ENCODE measurements at regions not wholly inside any gene's neighbourhood (a gene's known extent, or its start where the extent isn't known, plus 50 kb on each side); places are given as distances from the start of the nearest gene placed in this dataset.

- in situ Hi-C loops (cut with MboI) = no loop called here
- BruUV-seq (replicated peaks) = no TSS peak
- 0% methylated on average over 2 of the region's 2 CpGs for WGBS (ENCODE audit: insufficient coverage, low coverage, missing lambda C conversion rate)
- no peaks in the 10 kb centered on the region for H3K4me1 ChIP-seq (replicated peaks in 1 of 2; ENCODE audit: control insufficient read depth in 2 of 2, insufficient read depth in 2 of 2, low read length in 2 of 2)
- ChIA-PET CTCF (ENCODE audit: low intra/inter-chr PET ratio) (no interaction called here), POLR2A (interaction anchor here (1.2 to 1.4 kb wide), 2 partner anchors 8 to 11 kb away, joined by 4 read pairs; no protein-coding TSS in a partner anchor)
- no peaks in the 10 kb centered on the region for H3K27me3 ChIP-seq (ENCODE audit: control insufficient read depth in 2 of 2, insufficient read depth in 2 of 2, low read length in 2 of 2)
- no peaks in the 10 kb centered on the region for H4K20me1 ChIP-seq (replicated peaks; ENCODE audit: control insufficient read depth, insufficient read depth, low read length)
- TF ChIP-seq ZZZ3 (IDR thresholded peaks at IDR 0.05) = no peak
- DNase-seq (ENCODE audit: extremely low read depth in 1 of 4, low spot score in 3 of 4) (no peak), FAIRE-seq (no peak), ATAC-seq (no peak)
- intact Hi-C loops (cut with micrococcal nuclease) = loop anchor here (5.0 kb wide), 1 partner anchor 41 kb away; no protein-coding TSS in a partner anchor
- H3K27ac ChIP-seq (ENCODE audit: extremely low read depth, low read depth, low read length) = no peak overlapping the region
- H3K79me2 ChIP-seq (ENCODE audit: control insufficient read depth, insufficient read depth, low read length) = no peaks in the 10 kb centered on the region
- peaks cover 3% of the 10 kb centered on the region; the same call in 1 of the 2 replicates for H3K9me3 ChIP-seq (replicated peaks; ENCODE audit: control insufficient read depth, insufficient read depth, low read depth, low read length)
- H3K9me1 ChIP-seq (ENCODE audit: control insufficient read depth, insufficient read depth, low read length) = no peaks in the 10 kb centered on the region
- no peak overlapping the region for H2AFZ ChIP-seq (ENCODE audit: low read depth, low read length)
- no peak overlapping the region for H3K4me3 ChIP-seq
- H3K4me2 ChIP-seq (ENCODE audit: insufficient read depth, low read length) = no peak overlapping the region
- H3K9ac ChIP-seq (ENCODE audit: insufficient read depth in 1 of 2, low read depth in 2 of 2, low read length in 2 of 2) = no peak overlapping the region
- H3K36me3 ChIP-seq (ENCODE audit: control insufficient read depth, insufficient read depth, low read length) = no peaks in the 10 kb centered on the region
Observed at GRCh38 chr13:91238036-91238435, 109.5 kb upstream of the MIR17HG start.

- Histone ChIP-seq H3K27ac (ENCODE audit: extremely low read depth, low read depth, low read length) (no peak overlapping the region), H3K9ac (ENCODE audit: insufficient read depth in 1 of 2, low read depth in 2 of 2, low read length in 2 of 2) (no peak overlapping the region), H3K27me3 (ENCODE audit: control insufficient read depth in 2 of 2, insufficient read depth in 2 of 2, low read length in 2 of 2) (no peaks in the 10 kb centered on the region), H3K4me2 (ENCODE audit: insufficient read depth, low read length) (no peak overlapping the region), H3K4me1 (replicated peaks in 1 of 2; ENCODE audit: control insufficient read depth in 2 of 2, insufficient read depth in 2 of 2, low read length in 2 of 2) (no peaks in the 10 kb centered on the region), H3K79me2 (ENCODE audit: control insufficient read depth, insufficient read depth, low read length) (no peaks in the 10 kb centered on the region), H3K9me3 (replicated peaks; ENCODE audit: control insufficient read depth, insufficient read depth, low read depth, low read length) (no peaks in the 10 kb centered on the region; the same call in 1 of the 2 replicates), H4K20me1 (replicated peaks; ENCODE audit: control insufficient read depth, insufficient read depth, low read length) (no peaks in the 10 kb centered on the region), H3K36me3 (ENCODE audit: control insufficient read depth, insufficient read depth, low read length) (no peaks in the 10 kb centered on the region), H3K9me1 (ENCODE audit: control insufficient read depth, insufficient read depth, low read length) (no peaks in the 10 kb centered on the region), H2AFZ (ENCODE audit: low read depth, low read length) (no peak overlapping the region), H3K4me3 (no peak overlapping the region)
- no peak for TF ChIP-seq USF1 (CRISPR knock-in tag; IDR thresholded peaks at IDR 0.05)
- no peak for TF ChIP-seq SMAD3 (CRISPR knock-in tag; conservative IDR thresholded peaks at IDR 0.05)
- TF ChIP-seq ZFPM2 (CRISPR knock-in tag; IDR thresholded peaks at IDR 0.05) = no peak
- TF ChIP-seq ARID2 (IDR thresholded peaks at IDR 0.05) = no peak
- no peak for TF ChIP-seq POLR2H (tag; IDR thresholded peaks at IDR 0.05; ENCODE audit: low read depth)
- TF ChIP-seq L3MBTL2 (IDR thresholded peaks at IDR 0.05) = no peak
- TF ChIP-seq THRAP3 (IDR thresholded peaks at IDR 0.05; ENCODE audit: borderline replicate concordance) = no peak
- no peak for TF ChIP-seq ZKSCAN1 (IDR thresholded peaks at IDR 0.05; ENCODE audit: low read depth, low read length)
- ATAC-seq (no peak), DNase-seq (ENCODE audit: extremely low read depth in 1 of 4, low spot score in 3 of 4) (no peak), FAIRE-seq (no peak)
- 0% methylated on average over 1 of the region's 1 CpG for WGBS (ENCODE audit: insufficient coverage, low coverage, missing lambda C conversion rate)
- CTCF ChIA-PET (ENCODE audit: low intra/inter-chr PET ratio) = interaction anchor here (0.6 kb wide), 1 partner anchor 515 kb away, joined by 3 read pairs; no protein-coding TSS in a partner anchor
- in situ Hi-C loops (cut with MboI) = no loop called here
- POLR2A ChIA-PET = interaction anchor here (1.2 kb wide), 1 partner anchor 14 kb away, joined by 4 read pairs; no protein-coding TSS in a partner anchor
- intact Hi-C loops (cut with micrococcal nuclease) = no loop called here
- no TSS peak for BruUV-seq (replicated peaks)
Observed at GRCh38 chr13:91240341-91240740, 107.1 kb upstream of the MIR17HG start.

Measured in K562 (cell line).